ENCODE measurements at regions not wholly inside any gene's neighbourhood (a gene's known extent, or its start where the extent isn't known, plus 50 kb on each side); places are given as distances from the start of the nearest gene placed in this dataset.

DNA sequence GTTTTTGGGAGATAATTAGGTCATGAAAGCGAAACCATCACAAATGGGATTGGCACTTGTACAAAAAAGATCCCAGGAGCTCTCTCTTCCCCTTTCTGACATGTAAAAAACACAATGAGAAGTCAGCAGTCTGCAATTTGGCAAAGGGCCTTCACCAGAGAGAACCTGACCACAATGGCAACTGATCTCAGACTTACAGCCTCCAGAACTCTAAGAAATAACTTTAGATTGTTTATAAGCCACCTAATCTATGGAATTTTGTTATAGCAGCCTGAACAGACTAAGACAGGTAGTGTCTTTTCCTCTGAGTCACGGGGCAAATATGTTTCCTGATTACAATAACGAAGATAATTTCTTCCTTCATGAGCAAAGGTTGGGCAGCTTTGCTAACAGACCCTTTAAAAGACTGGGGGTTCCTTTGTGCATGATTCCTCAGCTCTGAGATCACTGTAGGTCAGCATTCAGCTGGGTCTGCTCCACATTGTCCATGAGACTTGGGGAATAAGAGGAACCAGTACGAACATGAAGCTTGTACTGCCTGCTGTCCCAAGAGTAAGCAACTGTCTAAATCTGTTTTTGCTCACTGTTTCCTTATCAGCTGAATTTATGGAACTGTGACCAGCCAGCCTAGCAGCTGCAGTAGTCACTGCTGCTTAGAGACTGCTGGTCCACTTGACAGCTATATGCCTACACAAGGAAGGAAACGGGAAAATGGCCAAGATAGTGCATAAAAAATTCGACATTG is 191.6 kb downstream of the ANAPC10 start:
- TF ChIP-seq, protein P1, sequence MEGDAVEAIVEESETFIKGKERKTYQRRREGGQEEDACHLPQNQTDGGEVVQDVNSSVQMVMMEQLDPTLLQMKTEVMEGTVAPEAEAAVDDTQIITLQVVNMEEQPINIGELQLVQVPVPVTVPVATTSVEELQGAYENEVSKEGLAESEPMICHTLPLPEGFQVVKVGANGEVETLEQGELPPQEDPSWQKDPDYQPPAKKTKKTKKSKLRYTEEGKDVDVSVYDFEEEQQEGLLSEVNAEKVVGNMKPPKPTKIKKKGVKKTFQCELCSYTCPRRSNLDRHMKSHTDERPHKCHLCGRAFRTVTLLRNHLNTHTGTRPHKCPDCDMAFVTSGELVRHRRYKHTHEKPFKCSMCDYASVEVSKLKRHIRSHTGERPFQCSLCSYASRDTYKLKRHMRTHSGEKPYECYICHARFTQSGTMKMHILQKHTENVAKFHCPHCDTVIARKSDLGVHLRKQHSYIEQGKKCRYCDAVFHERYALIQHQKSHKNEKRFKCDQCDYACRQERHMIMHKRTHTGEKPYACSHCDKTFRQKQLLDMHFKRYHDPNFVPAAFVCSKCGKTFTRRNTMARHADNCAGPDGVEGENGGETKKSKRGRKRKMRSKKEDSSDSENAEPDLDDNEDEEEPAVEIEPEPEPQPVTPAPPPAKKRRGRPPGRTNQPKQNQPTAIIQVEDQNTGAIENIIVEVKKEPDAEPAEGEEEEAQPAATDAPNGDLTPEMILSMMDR (conservative IDR thresholded peaks at IDR 0.05 in 1 of 2, IDR thresholded peaks at IDR 0.05 in 1 of 2; ENCODE audit: extremely low read depth in 1 of 2, insufficient read depth in 1 of 2, low read depth in 1 of 2, low read length in 2 of 2), result no peak
- TF ChIP-seq EZH2 (IDR thresholded peaks at IDR 0.05; ENCODE audit: borderline replicate concordance, low read length), result no peak
